GM06990 (cell line): ENCODE measurements at regions not wholly inside any gene's neighbourhood (a gene's known extent, or its start where the extent isn't known, plus 50 kb on each side); places are given as distances from the start of the nearest gene placed in this dataset.

Experiments
- DNase-seq: peaks from one replicate; pipeline ENCODE4 v3.0.0-alpha.2; 2011; ENCODE audit not compliant: insufficient read length; ENCODE audit errors: extremely low read depth
- H3K27me3 ChIP-seq: replicated peaks from 2 replicates; pipeline ENCODE4 v1.6.0; 2011; ENCODE audit warnings: low read length; ENCODE audit not compliant: control insufficient read depth, insufficient read depth
- H3K36me3 ChIP-seq: 2 replicates; pipeline ENCODE4 v1.5.1; 2011; ENCODE audit warnings: low read length; ENCODE audit not compliant: control insufficient read depth, insufficient read depth
- H3K4me3 ChIP-seq: replicated peaks from 2 replicates; pipeline ENCODE4 v1.5.1; 2011; ENCODE audit warnings: low read depth, mild to moderate bottlenecking, control low read depth, low read length
- CTCF ChIP-seq: IDR thresholded peaks from 2 replicates; pipeline ENCODE4 v1.5.1; 2011; ENCODE audit warnings: low read length, control low read depth, mild to moderate bottlenecking, inconsistent platforms; ENCODE audit not compliant: insufficient read depth, poor library complexity, severe bottlenecking

GRCh38 chr14:31962920-31963319 lies 114.2 kb upstream of the ARHGAP5 start:
- no peak overlapping the region for H3K4me3 ChIP-seq
- no peaks in the 10 kb centered on the region for H3K27me3 ChIP-seq
- DNase-seq = no peak
- no peaks in the 10 kb centered on the region for H3K36me3 ChIP-seq
- TF ChIP-seq CTCF = no peak

GRCh38 chr14:31963587-31963986 lies 113.5 kb upstream of the ARHGAP5 start:
- no peak for DNase-seq
- no peak overlapping the region for H3K4me3 ChIP-seq
- no peak for TF ChIP-seq CTCF
- no peaks in the 10 kb centered on the region for H3K36me3 ChIP-seq
- H3K27me3 ChIP-seq = no peaks in the 10 kb centered on the region

GRCh38 chr14:31964490-31964889 lies 112.6 kb upstream of the ARHGAP5 start:
- TF ChIP-seq CTCF = no peak
- no peak for DNase-seq

GRCh38 chr14:31965071-31965734 lies 111.9 kb upstream of the ARHGAP5 start:
- no peak overlapping the region for H3K4me3 ChIP-seq
- no peak for DNase-seq
- H3K27me3 ChIP-seq = no peaks in the 10 kb centered on the region
- H3K36me3 ChIP-seq = no peaks in the 10 kb centered on the region
- TF ChIP-seq CTCF = no peak

More at GRCh38 chr14:31964490-31964889, 112.6 kb upstream of the ARHGAP5 start:
- Histone ChIP-seq H3K36me3 (no peaks in the 10 kb centered on the region), H3K4me3 (no peak overlapping the region), H3K27me3 (no peaks in the 10 kb centered on the region)

GRCh38 chr14:31965735-31966598 lies 111.1 kb upstream of the ARHGAP5 start:
- no peak for DNase-seq
- no peaks in the 10 kb centered on the region for H3K36me3 ChIP-seq
- TF ChIP-seq CTCF = no peak
- no peak overlapping the region for H3K4me3 ChIP-seq
- no peaks in the 10 kb centered on the region for H3K27me3 ChIP-seq
